ENCODE measurements at regions not wholly inside any gene's neighbourhood (a gene's known extent, or its start where the extent isn't known, plus 50 kb on each side); places are given as distances from the start of the nearest gene placed in this dataset.

- TF ChIP-seq POLR2AphosphoS5 (IDR thresholded peaks at IDR 0.05; ENCODE audit: borderline replicate concordance, low read depth, low read length), result no peak
- TF ChIP-seq EZH2 (IDR thresholded peaks at IDR 0.05), result no peak
These were observed 1210.6 kb upstream of the PABPC4L start for GRCh38 chr4:135412213-135412612.

Measured in SK-N-MC (cell line).